AG10803 (cell line): ENCODE measurements at regions not wholly inside any gene's neighbourhood (a gene's known extent, or its start where the extent isn't known, plus 50 kb on each side); places are given as distances from the start of the nearest gene placed in this dataset.

ENCODE experiments used
- DNase-seq: peaks from one replicate; pipeline ENCODE4 v3.0.0; 2010; ENCODE audit warnings: low read depth
- H3K4me3 ChIP-seq: 2 replicates; pipeline ENCODE4 v1.5.1; 2011; ENCODE audit warnings: mild to moderate bottlenecking, low read length, control low read depth
- TF ChIP-seq, protein P1 (sequence below): conservative IDR thresholded peaks from 2 replicates; pipeline ENCODE4 v1.5.1; 2011; ENCODE audit warnings: mild to moderate bottlenecking, low read length, control low read depth, inconsistent platforms

DNA sequence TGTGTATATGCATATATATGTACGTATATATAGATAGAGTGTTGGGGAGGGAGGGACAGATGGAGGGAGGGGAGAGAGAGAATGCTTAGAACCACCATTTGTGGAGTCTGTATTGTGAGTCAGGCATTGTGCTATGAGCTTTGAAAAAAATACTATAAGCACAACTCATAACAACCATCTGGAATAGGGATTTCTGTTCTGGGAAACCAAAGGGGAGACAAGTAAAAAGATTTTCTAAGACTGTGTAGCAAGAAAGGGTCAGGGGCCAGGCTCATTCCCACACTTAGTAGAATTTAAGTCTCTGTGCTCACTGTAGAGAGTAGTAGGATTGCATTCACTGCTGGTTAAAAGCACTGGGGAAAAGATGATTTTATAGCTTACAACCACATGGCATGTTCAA lies 202.3 kb upstream of the SGCD start:
- peak; percentile 45 for DNase-seq
- TF ChIP-seq, protein P1, sequence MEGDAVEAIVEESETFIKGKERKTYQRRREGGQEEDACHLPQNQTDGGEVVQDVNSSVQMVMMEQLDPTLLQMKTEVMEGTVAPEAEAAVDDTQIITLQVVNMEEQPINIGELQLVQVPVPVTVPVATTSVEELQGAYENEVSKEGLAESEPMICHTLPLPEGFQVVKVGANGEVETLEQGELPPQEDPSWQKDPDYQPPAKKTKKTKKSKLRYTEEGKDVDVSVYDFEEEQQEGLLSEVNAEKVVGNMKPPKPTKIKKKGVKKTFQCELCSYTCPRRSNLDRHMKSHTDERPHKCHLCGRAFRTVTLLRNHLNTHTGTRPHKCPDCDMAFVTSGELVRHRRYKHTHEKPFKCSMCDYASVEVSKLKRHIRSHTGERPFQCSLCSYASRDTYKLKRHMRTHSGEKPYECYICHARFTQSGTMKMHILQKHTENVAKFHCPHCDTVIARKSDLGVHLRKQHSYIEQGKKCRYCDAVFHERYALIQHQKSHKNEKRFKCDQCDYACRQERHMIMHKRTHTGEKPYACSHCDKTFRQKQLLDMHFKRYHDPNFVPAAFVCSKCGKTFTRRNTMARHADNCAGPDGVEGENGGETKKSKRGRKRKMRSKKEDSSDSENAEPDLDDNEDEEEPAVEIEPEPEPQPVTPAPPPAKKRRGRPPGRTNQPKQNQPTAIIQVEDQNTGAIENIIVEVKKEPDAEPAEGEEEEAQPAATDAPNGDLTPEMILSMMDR = no peak
- H3K4me3 ChIP-seq = no peak overlapping the region

DNA sequence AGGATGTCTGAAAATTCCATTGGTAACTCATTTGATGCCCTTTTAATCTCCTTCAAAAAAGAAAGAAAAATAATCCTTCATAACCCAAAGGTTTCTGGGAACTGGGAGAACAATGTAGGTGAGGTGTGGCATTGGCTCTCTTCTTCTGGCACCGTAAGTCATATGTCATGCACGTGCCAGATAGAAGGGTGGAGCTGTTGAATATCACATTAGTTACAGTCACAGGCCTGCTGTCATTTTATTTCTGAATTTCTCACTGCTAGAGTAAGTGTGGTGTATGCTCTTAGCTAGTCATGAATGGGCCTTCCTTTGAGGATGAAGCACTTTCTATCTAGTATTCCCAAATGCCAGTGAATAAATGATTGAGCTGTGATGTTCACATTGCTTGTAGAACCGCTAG lies 201.8 kb upstream of the SGCD start:
- H3K4me3 ChIP-seq = no peak overlapping the region
- TF ChIP-seq, protein P1 = no peak

DNA sequence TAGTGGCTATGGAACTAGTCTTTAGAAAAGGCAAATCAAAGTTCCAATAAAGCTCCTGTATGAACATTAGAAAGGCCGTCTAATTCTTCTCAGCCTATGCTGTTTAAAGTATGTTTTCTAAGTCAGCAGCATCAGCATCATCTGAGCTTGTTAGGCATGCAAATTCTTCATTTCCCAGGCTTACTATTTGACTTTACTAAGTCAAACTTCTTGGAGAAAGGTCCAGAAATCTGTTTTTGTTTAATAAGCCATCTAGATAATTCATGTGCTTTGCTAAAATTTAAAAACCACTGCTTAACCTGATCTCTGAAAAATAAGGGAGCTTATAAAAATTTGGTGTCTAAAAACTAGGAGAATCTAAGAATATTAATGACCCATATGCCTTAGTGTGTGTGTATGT lies 200.2 kb upstream of the SGCD start:
- DNase-seq = peak; percentile 45
- TF ChIP-seq, protein P1 = no peak
- no peak overlapping the region for H3K4me3 ChIP-seq

More for the DNA sequence above, 201.8 kb upstream of the SGCD start:
- no peak for DNase-seq

DNA sequence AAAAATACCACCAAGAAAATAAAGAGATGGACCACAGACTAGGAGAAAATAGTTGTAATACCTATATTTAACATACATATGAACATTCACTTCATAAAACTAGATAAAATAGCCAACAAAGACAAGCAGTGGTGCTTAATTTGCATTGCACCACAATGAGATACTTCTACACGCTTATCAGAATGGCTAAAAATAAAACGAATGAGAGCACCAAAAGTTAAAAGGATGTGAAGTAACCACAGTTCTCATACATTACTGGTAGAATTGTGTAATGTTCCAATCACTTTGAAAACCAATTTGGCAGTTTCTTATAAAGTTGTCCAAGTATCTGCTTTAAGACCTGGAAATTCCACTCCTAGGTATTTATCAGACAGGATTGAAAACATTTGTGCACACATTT lies 198.9 kb upstream of the SGCD start:
- TF ChIP-seq, protein P1 = no peak
- H3K4me3 ChIP-seq = no peak overlapping the region
- peak; percentile 28 for DNase-seq

DNA sequence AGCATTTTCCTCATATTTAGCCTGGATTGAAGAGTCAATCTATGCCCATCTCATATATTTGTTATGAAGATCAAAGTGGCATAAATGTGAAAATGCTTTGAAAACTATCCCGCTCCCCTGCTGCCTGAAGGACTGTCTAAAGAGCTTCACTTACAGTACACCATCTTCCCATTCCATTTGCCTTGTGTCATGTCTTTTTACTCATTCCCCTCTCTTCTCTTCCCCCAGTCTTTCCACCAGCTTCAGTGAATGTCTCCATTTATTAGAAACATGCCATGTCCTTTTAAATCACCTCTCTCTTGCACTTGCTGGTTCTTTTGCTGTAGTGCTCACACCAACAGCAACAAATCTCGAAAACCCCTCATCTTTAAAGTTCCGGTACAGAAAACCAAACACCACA lies 192.7 kb upstream of the SGCD start:
- DNase-seq = peak; percentile 25
- TF ChIP-seq, protein P1 = no peak
- no peak overlapping the region for H3K4me3 ChIP-seq

DNA sequence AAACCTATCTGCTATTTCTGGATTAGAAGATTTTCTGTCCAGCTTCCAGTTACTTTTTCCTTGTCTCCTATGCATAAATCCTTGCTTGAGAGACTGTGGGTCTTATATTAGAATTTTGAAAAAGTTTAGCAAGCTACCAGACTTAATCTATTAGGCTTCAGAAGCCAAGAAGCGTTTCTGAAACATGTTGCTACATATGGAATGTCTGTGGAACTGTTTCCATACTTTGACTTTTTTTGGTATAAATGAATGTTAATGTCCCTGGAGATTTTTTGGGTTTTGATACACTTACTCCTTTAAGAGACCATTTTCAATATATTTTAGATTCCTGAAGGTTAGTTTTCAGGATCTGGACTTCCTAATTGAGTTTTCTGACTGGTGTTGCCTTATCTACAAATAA lies 191.4 kb upstream of the SGCD start:
- no peak overlapping the region for H3K4me3 ChIP-seq
- TF ChIP-seq, protein P1 = no peak
- no peak for DNase-seq

DNA sequence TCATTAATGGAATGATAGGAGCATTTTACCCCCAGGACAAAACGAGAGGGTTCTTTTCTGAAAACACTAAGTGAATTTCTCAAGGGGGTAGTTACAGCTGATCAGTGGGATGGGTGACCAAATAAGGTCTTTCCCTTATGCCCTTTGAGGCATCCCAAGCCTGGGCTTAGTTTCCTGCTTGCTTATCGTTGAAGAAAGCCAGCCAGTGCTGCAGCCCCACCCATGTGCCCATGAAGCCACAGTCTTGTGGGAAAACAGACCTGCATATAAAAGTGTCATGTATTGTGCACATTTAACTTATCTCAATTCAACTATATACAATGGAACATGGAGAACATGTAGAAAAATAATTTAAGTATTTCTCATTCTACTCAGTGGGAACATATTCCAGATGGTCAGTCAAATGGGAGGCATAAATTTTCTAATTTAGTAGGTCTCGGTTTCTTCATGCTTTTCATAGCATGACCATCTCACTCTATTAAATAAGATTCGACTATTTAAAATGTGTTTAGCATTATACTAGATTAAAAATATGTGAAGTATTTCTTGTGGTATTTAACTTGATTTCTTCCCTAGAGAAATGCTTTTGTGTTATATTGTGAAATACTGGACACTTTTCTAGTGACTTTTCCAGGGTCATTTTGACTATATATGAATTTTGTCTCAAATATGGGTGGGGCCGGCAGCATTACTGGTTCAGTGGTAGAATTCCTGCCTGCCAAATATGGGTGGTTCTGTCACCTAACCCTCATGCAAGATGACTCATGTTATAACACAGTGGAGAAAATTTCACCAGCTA lies 189.7 kb upstream of the SGCD start:
- TF ChIP-seq, protein P1 = no peak
- H3K4me3 ChIP-seq = no peak overlapping the region
- peak; percentile 97 for DNase-seq
